ENCODE measurements at regions not wholly inside any gene's neighbourhood (a gene's known extent, or its start where the extent isn't known, plus 50 kb on each side); places are given as distances from the start of the nearest gene placed in this dataset.
"Not testable (repeated sequence)": the region's sequence is repeated elsewhere in the genome, so short reads cannot be mapped to it uniquely, and the experiment has no call there.

DNA sequence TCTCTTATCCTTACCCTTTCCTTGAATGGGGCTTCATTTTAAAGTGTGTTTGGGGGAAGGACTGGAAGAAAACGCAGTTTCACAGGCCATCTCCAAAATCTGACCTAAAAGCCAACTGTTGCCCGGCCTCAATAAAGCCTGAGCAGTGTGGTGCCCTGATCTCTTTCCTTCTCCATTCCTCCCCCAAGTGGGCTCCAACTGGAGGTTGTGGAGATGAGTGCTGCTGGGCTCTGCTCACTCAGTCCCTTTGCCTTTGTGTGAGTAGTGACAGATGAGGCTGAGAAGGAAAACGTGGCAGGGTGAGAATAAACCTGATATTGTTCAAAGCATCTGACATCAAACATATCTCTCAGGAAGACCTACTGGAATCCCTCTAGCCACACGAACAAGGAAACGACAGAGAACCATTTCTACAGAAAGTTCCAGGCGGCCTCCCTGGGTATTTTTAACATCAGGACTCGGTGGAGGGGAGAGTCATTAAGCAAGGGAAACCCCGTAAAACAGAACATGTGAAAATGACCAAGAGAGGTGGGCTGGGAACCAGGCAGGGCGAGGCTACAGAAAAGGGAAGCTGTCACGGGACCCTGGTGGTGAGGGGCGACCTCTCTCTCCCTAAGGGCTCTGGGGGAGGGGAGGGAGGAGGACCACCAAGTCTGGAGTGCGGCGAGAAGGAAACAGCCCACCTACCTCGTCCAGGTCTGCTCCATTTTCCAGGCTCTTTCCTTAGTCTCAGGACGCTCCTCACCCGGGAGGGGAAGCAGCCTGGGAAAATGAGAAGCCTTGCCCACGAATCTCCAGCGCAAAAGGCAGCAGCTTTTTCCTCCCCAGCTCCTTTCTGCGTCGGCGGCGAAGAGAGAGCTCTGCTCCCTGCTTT is 59.1 kb upstream of the NBPF26 start:
- not testable (repeated sequence) for DNase-seq (ENCODE audit: low spot score)

DNA sequence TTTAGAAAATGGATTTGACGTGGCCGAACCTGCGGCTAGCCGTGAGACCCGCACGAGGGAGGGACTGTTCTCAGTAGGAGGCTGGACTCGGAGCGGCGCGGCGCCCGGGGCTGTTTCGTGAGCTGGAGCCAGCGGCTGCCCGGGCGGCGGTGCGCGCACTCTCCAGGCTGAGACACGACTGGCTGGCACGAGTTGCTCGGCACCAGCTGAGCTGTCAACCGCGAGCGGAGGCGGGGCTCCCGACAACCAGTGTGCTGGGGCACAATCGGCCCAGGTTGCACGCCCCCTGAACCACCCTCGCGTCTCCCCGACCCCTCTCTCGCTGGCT is 58.5 kb upstream of the NBPF26 start:
- not testable (repeated sequence) for DNase-seq (ENCODE audit: low spot score)

DNA sequence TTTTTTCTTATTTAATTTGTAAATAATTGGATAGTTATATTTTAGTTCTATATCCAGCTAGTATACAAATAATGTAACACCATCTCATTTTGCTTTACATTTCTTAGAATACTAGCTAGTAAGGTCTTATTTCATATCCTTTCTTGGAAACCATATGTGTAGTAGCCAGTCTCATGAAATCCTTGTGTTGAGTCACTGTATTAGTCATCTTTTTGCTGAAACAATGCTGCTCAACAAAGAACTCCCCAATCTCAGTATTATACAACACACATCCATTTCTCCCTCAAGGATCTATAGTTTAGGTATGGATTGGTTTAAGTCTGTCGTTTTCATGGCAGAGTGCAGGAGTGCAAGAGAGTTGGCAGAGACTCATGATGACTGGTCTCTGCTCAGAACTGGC is 55.6 kb upstream of the NBPF26 start:
- DNase-seq (ENCODE audit: low spot score), result not testable (repeated sequence)
